T-helper 22 cell (primary cell): ENCODE measurements at regions not wholly inside any gene's neighbourhood (a gene's known extent, or its start where the extent isn't known, plus 50 kb on each side); places are given as distances from the start of the nearest gene placed in this dataset.
"Not testable (repeated sequence)": the region's sequence is repeated elsewhere in the genome, so short reads cannot be mapped to it uniquely, and the experiment has no call there.

Experiments used
- DNase-seq: peaks from one replicate; pipeline ENCODE4 v3.0.0-alpha.2; 2020; ENCODE audit warnings: low read depth

DNA sequence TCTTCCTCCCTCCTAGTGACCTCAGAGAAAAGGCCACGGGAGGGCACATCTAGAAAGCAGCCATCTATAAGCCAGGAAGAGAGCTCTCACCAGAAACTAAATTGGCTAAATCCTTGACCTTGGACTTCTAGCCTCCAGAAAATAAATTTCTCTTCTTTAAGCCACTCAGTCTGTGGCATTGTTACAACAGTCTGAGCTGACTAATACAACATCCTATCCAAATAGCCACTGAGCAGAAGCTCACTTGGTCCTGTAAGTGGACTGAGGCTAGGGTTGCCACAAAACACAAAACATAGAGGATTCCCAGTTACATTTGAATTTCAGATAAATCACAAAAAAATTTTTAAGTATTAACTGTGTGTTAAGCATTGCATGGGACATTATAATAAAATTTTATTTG lies 383.4 kb downstream of the MLLT3 start:
- DNase-seq, result no peak

DNA sequence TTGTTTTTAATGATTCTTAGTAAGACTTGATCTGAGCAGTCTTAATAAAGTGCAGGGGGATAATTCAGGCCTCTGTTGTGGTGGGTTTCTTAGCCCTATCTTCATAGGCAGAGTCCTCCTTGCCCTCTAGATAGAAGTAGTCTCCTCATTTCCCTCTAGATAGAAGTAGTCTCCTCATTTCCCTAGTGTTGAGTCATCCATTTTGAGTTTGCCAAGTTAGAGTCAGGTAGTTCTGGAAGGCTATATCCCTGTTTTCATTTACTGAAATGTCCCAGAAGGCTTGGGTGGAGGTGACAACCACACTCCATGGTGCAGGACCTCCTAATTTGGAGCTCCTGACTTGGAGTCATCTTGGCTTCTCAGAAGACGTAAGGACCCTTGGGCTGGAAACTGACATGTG lies 384.6 kb downstream of the MLLT3 start:
- DNase-seq, result no peak

DNA sequence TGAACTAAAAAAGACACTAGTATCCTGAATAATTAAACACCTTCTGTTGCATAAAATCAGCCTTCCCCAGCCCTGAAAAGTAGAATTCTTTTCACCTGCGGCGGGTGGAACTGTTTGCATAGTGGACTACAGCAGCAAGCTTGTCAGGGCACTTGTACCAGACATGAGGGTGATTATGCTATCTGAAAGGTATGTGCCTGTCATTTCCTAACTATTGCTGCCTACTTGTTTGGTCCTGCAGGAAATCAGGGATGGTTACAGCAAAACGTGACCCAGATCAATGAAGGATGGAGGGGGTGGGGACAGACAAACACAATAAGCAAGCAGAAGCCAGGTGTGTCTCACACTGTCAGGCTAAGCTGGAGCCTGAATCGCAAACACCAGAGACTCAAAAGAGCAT lies 385.6 kb downstream of the MLLT3 start:
- no peak for DNase-seq

DNA sequence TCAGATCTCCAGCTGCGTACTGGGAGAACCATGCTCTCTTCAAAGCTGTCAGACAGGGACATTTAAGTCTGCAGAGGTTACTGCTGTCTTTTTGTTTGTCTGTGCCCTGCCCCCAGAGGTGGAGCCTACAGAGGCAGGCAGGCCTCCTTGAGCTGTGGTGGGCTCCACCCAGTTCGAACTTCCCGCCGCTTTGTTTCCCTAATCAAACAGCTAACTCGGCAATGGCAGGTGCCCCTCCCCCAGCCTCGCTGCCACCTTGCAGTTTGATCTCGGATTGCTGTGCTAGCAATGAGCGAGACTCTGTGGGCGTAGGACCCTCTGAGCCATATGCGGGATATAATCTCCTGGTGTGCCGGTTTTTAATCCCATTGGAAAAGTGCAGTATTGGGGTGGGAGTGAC lies 387.1 kb downstream of the MLLT3 start:
- not testable (repeated sequence) for DNase-seq

DNA sequence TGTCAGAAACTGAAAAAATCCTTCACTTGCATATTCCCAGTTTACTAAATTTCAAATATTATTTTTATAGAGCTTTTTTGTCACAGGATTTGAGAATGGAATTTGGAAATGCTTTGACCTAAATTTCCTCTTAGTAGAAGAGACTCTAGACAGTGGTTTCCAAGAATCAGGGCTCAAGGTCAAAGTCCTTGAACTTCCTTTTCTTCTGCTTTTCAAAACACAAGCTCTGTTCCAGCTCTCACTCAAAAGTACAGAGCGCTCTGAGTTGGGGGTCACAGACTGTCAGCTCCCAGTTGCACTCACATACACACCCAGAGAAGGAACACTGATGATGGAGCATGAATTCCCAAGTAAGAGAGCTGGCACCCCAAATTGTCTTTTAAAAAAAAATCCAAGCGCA lies 394.2 kb downstream of the MLLT3 start:
- DNase-seq, result no peak

DNA sequence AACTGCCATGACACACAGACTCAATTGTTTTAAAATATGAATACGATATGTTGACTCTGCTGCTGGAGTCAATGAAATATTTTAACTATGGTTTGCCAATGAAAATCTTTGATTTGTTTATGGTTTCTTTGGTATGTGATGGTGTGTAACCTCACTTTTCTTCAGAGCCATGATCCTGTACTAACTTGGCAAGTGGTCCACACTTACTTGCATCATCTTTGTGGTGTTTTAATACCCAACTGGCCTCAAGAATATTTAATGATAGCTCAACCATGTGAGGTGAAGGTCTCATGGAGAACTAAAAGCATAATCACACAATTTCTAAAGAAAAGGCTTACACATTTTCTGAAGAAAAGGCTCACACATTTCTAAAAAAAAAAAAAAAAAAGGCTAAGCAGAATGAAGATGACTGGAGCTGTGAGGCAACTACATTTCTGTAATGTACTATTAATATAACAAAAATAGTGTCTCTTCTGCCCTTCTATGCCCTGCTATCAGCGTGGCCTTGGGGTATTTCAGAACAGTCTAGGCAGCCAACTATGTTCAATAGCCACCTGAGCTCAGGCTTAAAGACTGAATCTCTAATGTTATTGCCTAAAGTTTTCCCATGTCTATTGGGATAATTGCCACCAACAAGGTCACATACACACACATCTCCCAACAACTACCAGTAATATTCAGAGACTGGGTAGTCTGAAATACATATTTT lies 395.0 kb downstream of the MLLT3 start:
- no peak for DNase-seq

DNA sequence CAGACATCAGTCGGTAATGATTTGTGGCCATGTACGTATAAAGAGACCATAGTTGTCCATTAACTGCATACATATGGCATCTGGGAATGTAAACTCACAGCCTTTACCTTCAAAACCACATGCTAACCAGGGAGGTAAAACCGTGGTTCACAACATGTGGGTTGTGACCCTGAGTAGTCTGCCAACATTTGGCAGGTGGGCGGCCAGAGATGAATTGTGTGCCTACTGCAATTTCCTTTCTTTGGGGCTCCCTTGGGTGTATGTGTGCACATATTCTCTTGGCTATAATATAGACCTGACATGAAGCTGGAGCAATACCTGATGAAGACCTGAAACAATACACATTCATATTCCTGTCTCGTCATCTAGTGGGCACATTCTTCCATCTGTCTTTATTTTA lies 396.0 kb downstream of the MLLT3 start:
- no peak for DNase-seq

DNA sequence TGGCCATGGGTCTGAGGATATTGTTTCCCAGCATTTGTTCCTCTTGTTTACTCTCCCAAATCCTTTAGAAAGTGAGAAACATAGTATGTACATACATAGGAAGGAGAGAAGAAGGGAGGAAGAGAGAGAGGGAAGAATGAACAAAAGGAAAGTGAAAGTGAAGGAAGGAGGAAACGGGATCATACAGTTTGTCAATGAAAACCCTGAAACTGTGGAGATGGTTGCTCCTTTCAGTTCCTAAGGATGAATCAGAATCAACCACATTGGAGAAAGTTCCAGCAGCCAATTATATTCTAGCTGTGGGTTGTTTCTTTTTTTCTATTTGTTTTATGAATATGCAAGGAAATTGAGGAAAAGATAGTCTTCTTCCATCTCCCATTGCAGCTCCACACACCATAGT lies 396.5 kb downstream of the MLLT3 start:
- DNase-seq, result no peak

DNA sequence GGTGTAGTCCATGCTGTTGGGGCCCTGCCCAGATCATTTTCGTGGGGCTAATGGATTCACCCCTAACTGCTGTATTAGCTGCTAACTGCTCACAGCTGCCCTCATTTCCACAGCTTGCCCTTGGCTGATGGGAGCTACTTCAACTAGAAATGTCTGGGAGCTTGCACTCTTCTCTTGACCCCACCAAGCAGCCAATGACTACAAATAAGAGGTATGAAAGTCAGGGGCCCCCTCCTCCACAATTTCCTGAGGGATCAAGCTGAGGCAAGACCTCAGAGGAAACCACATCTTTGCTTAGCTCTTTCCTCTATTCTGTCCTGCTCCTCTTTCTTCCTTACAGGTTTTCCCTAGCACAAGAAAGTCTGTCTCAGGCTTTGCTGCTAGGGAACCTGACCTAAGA lies 397.5 kb downstream of the MLLT3 start:
- no peak for DNase-seq

DNA sequence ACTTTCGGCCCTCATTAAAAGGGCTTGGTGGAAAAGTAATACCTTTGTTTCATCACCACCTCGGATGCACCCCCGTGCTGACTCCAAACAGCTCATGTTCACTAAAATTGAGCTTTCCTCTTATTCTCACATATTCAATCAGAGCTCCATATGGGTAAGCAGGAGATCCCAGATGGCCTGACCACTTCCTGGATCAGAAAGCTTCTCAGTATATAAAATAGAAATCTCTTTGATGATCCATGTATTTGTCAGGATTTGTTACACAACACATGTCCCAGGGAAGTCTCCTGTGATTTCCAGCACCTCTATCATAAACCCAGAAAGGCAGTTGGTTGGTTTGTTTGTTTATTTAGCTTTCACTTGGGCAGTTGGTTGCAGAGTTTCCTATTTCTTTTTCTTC lies 402.0 kb downstream of the MLLT3 start:
- no peak for DNase-seq

DNA sequence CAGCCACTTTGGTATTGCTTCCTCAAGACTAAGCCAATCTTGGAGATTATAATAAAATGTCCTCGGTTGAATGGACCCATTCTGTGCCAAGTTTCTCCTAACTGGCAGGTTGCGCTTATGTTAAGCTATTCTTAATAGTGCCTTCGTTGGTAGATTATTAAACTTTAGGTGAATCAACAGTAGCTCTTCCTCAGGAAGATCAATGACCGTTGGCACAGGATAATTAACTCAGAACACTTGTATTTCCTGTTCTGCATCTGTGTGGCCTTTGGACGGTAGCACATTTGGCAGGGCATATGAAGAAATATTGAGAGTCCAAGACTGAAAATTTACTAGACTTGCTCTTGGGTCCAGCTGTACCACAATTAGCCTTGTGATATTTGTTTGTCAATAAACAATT lies 402.9 kb downstream of the MLLT3 start:
- no peak for DNase-seq

DNA sequence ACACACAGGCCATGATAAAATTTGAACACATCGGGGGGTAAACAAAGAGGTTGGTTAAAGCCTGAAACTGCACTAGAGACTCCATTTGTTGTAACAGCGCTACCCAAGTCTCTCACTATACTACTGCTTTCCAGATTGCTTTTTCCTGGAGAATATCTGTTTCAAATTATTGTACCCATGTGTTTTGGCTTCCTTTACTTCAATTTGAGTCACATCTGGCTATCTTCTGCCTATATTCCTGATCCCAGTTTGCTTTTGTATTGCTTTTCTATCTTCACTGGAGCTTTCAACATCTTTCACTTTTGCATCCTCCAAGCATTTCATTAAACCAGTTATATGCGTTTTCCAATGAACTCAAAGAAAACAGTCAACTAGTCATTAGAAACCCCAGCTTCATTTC lies 404.7 kb downstream of the MLLT3 start:
- DNase-seq, result no peak

DNA sequence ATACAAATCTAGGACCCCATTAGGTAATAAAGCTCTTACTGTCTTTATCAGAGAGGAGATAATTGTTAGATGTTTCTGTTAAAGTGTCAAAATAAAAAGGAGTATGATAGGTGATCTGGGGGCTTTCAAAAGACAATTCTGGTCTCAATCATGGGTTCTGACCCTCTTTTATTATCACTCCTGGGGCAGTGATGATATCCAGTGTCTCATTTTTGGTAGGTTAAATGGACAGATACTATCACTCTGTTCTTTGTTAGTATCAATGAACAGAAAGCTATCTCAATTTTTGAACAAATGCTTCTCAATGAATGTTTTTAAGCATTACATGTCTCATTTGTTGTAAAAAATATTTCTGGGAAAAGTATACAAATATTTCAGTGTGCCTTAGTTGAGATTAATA lies 405.9 kb downstream of the MLLT3 start:
- DNase-seq, result no peak

DNA sequence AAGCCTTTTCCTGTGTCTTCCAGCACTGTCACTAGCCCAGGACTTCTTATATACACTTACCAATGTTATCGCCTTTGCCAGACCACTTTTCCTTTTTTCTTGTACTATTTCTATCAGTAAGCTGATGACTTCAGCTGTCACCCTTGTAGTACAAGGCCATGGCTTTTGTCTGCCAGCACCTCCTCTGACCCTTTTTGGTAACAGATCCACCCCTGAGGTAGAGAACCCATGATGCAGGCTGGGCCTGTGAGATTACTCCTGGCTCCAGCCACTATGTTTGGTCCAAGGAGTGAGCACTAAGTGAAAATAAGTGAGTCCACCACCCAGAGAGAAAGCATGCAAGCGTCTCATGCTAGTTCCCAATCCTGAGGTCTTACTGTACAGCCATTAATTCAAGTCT lies 406.7 kb downstream of the MLLT3 start:
- no peak for DNase-seq

DNA sequence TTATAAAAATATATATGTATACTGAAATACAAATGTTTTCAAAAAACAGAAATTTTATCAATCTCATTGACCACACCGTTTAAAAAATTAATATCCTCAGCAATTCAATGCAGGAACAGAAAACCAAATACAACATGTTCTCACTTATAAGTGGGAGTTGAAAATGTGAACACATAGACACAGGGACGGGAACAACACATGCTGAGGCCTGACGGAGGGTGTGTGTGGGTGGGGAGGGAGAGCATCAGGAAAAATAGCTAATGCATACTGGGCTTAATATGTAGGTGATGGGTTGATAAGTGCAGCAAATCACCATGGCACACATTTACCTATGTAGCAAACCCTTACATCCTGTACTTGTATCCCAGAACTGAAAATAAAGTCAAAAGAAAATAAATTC lies 409.5 kb downstream of the MLLT3 start:
- no peak for DNase-seq

DNA sequence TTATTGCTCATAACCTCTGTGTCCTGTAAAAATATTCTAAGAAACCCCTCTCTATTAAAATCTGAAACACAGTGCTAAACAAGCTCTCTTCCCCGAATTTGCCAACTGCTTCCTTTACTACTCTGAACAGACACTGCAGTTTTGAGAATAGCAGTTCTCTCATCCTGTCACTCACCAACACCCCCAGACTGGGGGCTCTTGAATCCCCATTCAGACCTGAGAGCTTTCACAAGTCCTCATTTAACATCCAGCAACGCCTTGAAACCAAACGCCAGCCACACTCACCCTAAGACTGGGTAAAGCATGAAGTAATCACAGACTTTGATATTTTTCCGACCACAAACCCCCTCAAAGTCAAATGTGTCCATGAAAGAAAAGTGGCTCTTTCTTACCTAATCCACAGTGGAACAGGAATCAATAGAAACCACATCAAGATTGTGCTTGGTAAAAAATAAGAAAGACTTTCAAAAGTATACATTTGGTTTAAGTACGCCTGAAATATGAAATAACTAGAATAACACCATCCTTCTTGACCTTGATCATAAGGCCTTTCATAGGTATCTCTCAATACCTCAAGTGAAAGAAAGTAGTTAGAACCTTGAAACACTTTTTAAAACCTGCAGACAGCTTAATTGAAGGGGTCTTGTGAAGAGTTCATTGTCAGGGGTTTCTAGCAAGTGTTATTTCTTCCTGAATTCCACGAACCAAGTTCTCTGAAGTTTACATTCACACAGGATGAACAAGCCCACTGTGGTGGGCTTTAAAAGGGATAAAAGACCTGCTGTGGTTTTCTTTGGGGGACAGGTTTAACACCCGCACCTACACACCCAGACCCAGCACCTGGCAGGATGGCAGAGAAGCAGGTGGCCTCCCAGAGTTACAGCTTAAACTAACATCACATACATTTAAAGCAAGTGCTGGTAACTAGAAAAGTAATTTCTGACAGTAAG lies 412.6 kb downstream of the MLLT3 start:
- no peak for DNase-seq

DNA sequence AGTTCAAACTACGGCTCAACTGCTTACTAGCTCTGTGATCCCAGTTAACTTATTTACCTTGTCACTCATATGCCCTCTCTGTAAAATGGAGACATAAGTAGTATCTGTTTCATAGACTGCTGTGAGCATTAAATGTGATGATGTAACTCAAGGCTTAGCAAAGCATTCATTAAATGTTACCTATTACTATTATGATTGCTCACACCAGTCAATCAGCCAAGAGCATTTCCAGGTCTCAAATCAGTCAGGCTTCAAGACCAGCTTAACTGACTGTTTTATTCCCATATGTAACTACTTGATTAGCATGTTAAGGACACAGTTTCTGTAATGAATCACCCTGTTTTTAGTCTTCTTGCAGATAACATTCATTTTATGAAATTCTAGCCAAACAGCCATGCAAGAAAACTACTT lies 413.3 kb downstream of the MLLT3 start:
- DNase-seq, result no peak

DNA sequence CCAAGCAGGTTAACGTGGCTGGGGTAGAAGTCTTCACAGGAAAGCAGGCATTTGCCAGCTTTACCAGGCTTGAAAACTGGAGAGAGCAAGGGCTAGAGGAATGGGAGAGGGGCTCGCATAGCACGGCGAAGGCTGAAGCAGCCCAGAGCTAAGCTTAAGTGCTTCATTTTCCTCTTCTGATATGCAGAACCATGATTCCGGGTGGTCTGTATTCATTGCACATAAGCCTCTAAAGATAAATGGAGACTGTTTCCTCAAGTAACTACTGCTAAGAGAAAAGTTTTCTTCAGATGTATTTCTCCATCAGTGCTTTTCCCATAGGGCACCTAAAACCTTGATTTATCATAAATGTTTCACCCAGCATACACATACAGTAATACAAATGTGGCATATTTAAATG lies 414.1 kb downstream of the MLLT3 start:
- no peak for DNase-seq

DNA sequence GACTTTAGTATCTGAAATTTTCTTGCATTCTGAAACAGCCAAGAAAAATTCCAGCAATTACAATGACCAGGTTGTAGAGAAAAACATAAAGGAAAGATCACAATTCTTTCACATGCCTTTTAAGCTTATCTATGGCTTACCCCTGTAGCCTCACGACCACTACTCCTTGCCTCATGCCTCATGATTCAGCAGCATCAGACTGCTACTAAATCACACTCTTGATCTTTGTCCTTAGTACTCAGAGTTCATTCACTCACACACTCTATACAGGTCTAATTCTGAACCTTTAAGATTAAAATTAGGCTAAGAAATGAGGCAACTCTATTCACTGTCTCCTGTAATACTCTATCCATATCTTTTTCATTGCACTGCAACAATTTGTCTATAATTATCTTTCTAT lies 415.1 kb downstream of the MLLT3 start:
- DNase-seq, result no peak

DNA sequence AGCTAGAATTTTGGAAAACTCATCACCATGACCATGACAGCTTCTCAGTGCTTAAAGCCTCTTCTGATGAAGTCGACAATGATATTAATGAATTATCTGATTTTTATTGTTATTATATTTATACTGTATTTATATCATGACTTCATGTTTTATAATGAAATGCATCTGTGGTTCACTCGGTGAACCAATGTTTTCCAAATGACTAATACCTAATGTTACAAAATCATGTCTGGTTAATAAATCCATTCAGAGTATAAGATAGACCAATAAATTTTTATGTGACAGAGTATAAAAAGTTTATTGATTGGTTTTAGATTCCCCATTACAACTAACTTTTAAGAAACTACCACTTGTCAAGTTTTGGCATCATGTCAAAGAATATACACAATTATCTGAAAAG lies 416.5 kb downstream of the MLLT3 start:
- no peak for DNase-seq

DNA sequence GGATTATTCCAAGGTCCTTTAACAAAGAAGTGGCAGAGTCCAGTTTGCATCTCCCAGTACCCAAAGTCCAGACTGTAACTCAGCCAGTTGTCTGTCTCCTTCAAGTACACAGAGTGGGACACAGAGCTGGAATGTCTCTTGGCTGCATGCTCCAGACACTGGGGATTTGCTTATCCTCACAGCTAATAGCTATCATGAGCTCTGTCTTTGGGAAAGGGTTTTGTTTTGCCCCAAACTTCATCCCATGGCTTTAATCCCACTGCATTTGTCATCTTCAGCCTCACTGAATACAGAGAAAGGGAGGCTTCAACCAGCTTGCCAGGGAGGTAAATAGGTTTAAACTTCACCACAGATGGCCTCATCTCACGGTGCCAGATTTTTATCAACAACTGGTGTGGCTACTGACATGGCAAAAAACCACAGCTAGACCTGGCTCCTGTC lies 412.2 kb upstream of the SLC24A2 start:
- DNase-seq, result no peak

DNA sequence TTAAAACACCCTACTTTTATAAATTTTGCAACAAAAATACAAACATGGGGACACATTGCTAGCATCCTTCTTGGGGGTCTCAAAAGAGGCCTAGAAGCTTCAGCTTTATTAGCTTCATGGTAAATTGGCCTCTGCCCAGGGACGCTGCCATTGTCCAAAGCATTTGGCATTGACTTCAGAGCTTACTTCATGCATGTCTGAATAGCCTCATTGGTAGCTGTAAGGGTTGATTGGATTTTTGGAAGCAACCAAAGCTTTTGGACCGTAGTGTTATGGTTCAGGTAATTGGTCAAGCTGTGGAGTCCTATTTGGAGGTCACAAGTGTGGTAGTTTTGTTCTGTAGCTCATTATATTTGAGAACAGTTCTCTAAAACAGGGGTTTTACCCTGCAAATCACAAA lies 411.7 kb upstream of the SLC24A2 start:
- no peak for DNase-seq

DNA sequence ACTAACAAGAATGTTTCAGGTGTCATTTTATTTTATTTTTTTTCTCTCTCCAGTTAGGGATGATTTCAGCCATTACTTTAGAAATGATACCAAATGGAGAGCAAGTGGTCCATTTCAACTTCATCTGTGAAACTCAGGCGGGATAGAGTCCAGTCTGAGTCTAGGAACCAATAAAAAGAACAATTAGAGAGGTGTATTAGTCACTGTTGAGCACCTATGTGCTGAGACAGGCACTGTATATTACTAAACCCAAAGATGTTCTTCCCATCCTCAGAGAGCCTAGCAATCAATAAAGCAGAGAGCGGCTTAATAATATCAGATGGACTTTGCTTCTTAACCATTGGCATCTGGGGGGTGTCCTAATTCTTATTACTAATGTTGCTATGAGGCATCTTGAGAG lies 410.3 kb upstream of the SLC24A2 start:
- DNase-seq, result no peak
